Suppressor macrophage treated with lipopolysaccharide for 1 hour (primary cell): ENCODE measurements at regions not wholly inside any gene's neighbourhood (a gene's known extent, or its start where the extent isn't known, plus 50 kb on each side); places are given as distances from the start of the nearest gene placed in this dataset.
"Not testable (repeated sequence)": the region's sequence is repeated elsewhere in the genome, so short reads cannot be mapped to it uniquely, and the experiment has no call there.

ENCODE experiments used
- DNase-seq, 3 donors: peaks; one replicate each; pipeline ENCODE4 v3.0.0-alpha.2; 2020 to 2022

GRCh38 chr18:10604182-10604581 is 78.4 kb downstream of the NAPG start:
- DNase-seq, result peak in 2 of 3 donors; percentile 20 to 31

- DNase-seq, result not testable (repeated sequence)
Measured at GRCh38 chr18:10606881-10607280, 81.1 kb downstream of the NAPG start.

- DNase-seq, result not testable (repeated sequence)
Measured at GRCh38 chr18:10607332-10608248, 81.8 kb downstream of the NAPG start.

GRCh38 chr18:10608450-10608849 is 82.6 kb downstream of the NAPG start:
- not testable (repeated sequence) for DNase-seq

GRCh38 chr18:10609046-10609445 is 83.2 kb downstream of the NAPG start:
- DNase-seq, result not testable (repeated sequence)

- DNase-seq, result not testable (repeated sequence)
Measured at GRCh38 chr18:10613226-10613625, 87.4 kb downstream of the NAPG start.

DNA sequence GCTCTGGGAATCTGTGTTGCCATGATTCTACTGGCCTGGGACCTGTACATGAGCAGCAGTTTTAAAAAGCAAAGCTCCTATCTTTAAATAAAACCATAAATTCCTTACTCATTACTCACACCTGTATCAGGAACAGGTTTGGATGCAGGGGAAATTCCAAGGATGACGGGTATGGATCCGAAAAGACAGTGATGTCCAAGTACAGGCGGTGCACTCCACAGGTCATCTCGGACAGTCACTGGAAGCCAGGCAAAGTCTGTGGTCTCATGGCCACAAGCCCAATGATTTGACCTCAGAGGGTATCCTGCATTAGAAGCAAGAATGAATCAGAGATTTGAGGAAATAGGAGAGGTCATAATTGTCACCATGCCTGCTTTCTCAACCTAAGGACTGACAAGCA is 90.9 kb downstream of the NAPG start:
- DNase-seq, result peak in 1 of 3 donors; percentile 17

GRCh38 chr18:10618797-10619196 is 93.0 kb downstream of the NAPG start:
- not testable (repeated sequence) for DNase-seq

- not testable (repeated sequence) for DNase-seq
Measured at GRCh38 chr18:10619280-10619679, 93.5 kb downstream of the NAPG start.

- DNase-seq, result not testable (repeated sequence)
Measured at GRCh38 chr18:10619833-10620232, 94.0 kb downstream of the NAPG start.
